WTC11 (cell line): ENCODE measurements at regions not wholly inside any gene's neighbourhood (a gene's known extent, or its start where the extent isn't known, plus 50 kb on each side); places are given as distances from the start of the nearest gene placed in this dataset.

Experiments
- ATAC-seq: fragments of 200-7000 bp; cut with Tn5 transposase; 2 replicates; pipeline ENCODE4 v1.10.0; 2021; ENCODE audit warnings: mild to moderate bottlenecking, moderate library complexity
- CTCF ChIA-PET: fragments of 300-600 bp; sonication (Branson Sonifier 250); formaldehyde crosslinking; loops from one replicate; lab custom pipeline; 2021; ENCODE audit warnings: antibody characterized with exemption; lab: Charles Lee
- POLR2A ChIA-PET: fragments of 350-600 bp; sonication (Branson Sonifier 250); formaldehyde crosslinking; loops from one replicate; lab custom pipeline; 2021; ENCODE audit warnings: antibody characterized with exemption; lab: Charles Lee
- DNase-seq: peaks from one replicate; pipeline ENCODE4 v3.0.0; 2021; ENCODE audit warnings: low spot score
- H3K27ac Mint-ChIP-seq: 2 replicates; pipeline ENCODE4 v1.8.0; 2021; ENCODE audit warnings: mixed read lengths
- H3K27me3 Mint-ChIP-seq: 2 replicates; pipeline ENCODE4 v1.8.0; 2021; ENCODE audit warnings: low read depth, mild to moderate bottlenecking, moderate library complexity, mixed read lengths
- H3K36me3 Mint-ChIP-seq: 2 replicates; pipeline ENCODE4 v1.8.0; 2021; ENCODE audit warnings: mixed read lengths
- H3K4me1 Mint-ChIP-seq: 2 replicates; pipeline ENCODE4 v1.8.0; 2022; ENCODE audit warnings: mixed read lengths
- H3K4me3 Mint-ChIP-seq: 2 replicates; pipeline ENCODE4 v1.8.0; 2021; ENCODE audit warnings: mild to moderate bottlenecking, moderate library complexity, mixed read lengths
- H3K9me3 Mint-ChIP-seq: 2 replicates; pipeline ENCODE4 v1.8.0; 2021; ENCODE audit warnings: mixed read lengths
- ARID4B ChIP-seq: sonication (generic); formaldehyde crosslinking; IDR thresholded peaks from 2 replicates; pipeline ENCODE4 v1.8.0; 2023; ENCODE audit warnings: missing genetic modification reagents, mild to moderate bottlenecking, borderline replicate concordance
- ATF1 ChIP-seq: sonication (generic); formaldehyde crosslinking; IDR thresholded peaks from 2 replicates; pipeline ENCODE4 v1.8.1; 2023; ENCODE audit warnings: mild to moderate bottlenecking, moderate library complexity, missing genetic modification reagents
- E2F5 ChIP-seq: sonication (generic); formaldehyde crosslinking; IDR thresholded peaks from 2 replicates; pipeline ENCODE4 v1.8.1; 2022; ENCODE audit warnings: mild to moderate bottlenecking, moderate library complexity, missing genetic modification reagents
- FOXJ3 ChIP-seq: sonication (generic); formaldehyde crosslinking; IDR thresholded peaks from 2 replicates; pipeline ENCODE4 v1.9.0; 2021; ENCODE audit warnings: missing genetic modification reagents, mild to moderate bottlenecking, borderline replicate concordance
- JAZF1 ChIP-seq: fragments of 250-450 bp; sonication (Bioruptor Pico); IDR thresholded peaks from 2 replicates; pipeline ENCODE4 v1.9.0; 2021; ENCODE audit warnings: moderate library complexity, mild to moderate bottlenecking, inconsistent platforms
- NFE2L1 ChIP-seq: sonication (generic); formaldehyde crosslinking; IDR thresholded peaks from 2 replicates; pipeline ENCODE4 v1.8.1; 2023; ENCODE audit warnings: missing genetic modification reagents
- NR1H2 ChIP-seq: sonication (generic); formaldehyde crosslinking; IDR thresholded peaks from 2 replicates; pipeline ENCODE4 v1.9.0; 2021; ENCODE audit warnings: mild to moderate bottlenecking, moderate library complexity, missing genetic modification reagents
- OVOL2 ChIP-seq: fragments of 250-450 bp; sonication (Bioruptor Pico); IDR thresholded peaks from 2 replicates; pipeline ENCODE4 v1.9.0; 2021; ENCODE audit warnings: mild to moderate bottlenecking, borderline replicate concordance
- RORB ChIP-seq: fragments of 250-450 bp; sonication (Bioruptor Pico); IDR thresholded peaks from 2 replicates; pipeline ENCODE4 v1.9.0; 2021; ENCODE audit warnings: mild to moderate bottlenecking
- SMAD3 ChIP-seq: sonication (generic); formaldehyde crosslinking; IDR thresholded peaks from 2 replicates; pipeline ENCODE4 v1.8.0; 2022; ENCODE audit warnings: missing genetic modification reagents, mild to moderate bottlenecking, borderline replicate concordance
- TP53 ChIP-seq: sonication (generic); formaldehyde crosslinking; IDR thresholded peaks from 2 replicates; pipeline ENCODE4 v1.8.1; 2023; ENCODE audit warnings: mild to moderate bottlenecking, missing genetic modification reagents
- ZBTB21 ChIP-seq: sonication (generic); formaldehyde crosslinking; IDR thresholded peaks from 2 replicates; pipeline ENCODE4 v1.8.1; 2023; ENCODE audit warnings: mild to moderate bottlenecking, missing genetic modification reagents, borderline replicate concordance
- TF ChIP-seq, protein P1 (sequence below): fragments of 250-450 bp; sonication (Bioruptor Pico); IDR thresholded peaks from 2 replicates; pipeline ENCODE4 v1.9.0; 2021; ENCODE audit warnings: mild to moderate bottlenecking
- TF ChIP-seq, protein P2 (sequence below): sonication (generic); formaldehyde crosslinking; IDR thresholded peaks from 2 replicates; pipeline ENCODE4 v1.8.1; 2023; ENCODE audit warnings: mild to moderate bottlenecking, missing genetic modification reagents

- TF ChIP-seq, protein P1, sequence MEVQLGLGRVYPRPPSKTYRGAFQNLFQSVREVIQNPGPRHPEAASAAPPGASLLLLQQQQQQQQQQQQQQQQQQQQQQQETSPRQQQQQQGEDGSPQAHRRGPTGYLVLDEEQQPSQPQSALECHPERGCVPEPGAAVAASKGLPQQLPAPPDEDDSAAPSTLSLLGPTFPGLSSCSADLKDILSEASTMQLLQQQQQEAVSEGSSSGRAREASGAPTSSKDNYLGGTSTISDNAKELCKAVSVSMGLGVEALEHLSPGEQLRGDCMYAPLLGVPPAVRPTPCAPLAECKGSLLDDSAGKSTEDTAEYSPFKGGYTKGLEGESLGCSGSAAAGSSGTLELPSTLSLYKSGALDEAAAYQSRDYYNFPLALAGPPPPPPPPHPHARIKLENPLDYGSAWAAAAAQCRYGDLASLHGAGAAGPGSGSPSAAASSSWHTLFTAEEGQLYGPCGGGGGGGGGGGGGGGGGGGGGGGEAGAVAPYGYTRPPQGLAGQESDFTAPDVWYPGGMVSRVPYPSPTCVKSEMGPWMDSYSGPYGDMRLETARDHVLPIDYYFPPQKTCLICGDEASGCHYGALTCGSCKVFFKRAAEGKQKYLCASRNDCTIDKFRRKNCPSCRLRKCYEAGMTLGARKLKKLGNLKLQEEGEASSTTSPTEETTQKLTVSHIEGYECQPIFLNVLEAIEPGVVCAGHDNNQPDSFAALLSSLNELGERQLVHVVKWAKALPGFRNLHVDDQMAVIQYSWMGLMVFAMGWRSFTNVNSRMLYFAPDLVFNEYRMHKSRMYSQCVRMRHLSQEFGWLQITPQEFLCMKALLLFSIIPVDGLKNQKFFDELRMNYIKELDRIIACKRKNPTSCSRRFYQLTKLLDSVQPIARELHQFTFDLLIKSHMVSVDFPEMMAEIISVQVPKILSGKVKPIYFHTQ (CRISPR knock-in tag): no peak
Observed at GRCh38 chr1:39105841-39106765, 80.0 kb downstream of the NDUFS5 start (continued).

DNA sequence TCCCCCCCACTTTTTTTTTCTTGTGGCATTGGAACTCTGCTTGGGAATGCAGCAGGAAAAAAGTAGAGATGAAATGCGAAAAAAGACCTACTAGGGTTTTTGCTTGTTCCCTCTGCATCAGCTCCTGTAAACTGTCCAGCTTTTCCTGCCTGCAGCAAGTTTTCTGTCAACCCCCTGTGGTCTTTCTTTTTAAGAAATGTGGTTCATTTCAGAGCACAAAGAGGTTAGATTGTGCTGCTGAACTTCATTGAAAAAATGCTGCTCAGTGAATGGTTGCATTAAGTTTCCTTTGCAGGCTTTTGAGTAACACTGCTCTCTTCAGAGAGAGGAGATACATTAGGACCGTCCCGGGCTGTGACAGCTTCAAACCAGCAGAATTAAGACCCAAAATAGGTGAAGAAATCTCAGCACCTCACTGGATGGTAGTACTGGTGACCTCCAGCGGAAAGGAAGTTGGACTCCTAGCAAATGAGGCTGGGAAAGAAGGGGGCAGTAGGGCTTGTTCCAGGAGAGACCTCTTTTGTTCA, 80.7 kb downstream of the NDUFS5 start:
- no peak overlapping the region for H3K27ac Mint-ChIP-seq
- CTCF ChIA-PET: interaction anchor here (1.0 to 7.6 kb wide), 10 partner anchors 8 to 304 kb away, joined by 3 to 90 read pairs (median 5); partner anchors contain the start of gene NDUFS5
- TF ChIP-seq ATF1 (CRISPR knock-in tag) (no peak), NFE2L1 (CRISPR knock-in tag) (no peak)
- TF ChIP-seq, protein P2, sequence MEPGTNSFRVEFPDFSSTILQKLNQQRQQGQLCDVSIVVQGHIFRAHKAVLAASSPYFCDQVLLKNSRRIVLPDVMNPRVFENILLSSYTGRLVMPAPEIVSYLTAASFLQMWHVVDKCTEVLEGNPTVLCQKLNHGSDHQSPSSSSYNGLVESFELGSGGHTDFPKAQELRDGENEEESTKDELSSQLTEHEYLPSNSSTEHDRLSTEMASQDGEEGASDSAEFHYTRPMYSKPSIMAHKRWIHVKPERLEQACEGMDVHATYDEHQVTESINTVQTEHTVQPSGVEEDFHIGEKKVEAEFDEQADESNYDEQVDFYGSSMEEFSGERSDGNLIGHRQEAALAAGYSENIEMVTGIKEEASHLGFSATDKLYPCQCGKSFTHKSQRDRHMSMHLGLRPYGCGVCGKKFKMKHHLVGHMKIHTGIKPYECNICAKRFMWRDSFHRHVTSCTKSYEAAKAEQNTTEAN (CRISPR knock-in tag): no peak
- TF ChIP-seq, all 79 proteins: peak for 0
- POLR2A ChIA-PET: interaction anchor here (0.6 to 4.3 kb wide), 7 partner anchors 26 to 368 kb away, joined by 3 to 20 read pairs (median 6); no protein-coding TSS in a partner anchor
- no peaks in the 10 kb centered on the region for H3K27me3 Mint-ChIP-seq
- DNase-seq (no peak), ATAC-seq (no peak)
- no peaks in the 10 kb centered on the region for H3K36me3 Mint-ChIP-seq
- H3K4me3 Mint-ChIP-seq: no peak overlapping the region
- H3K4me1 Mint-ChIP-seq: peaks cover 48% of the 10 kb centered on the region
- H3K9me3 Mint-ChIP-seq: no peaks in the 10 kb centered on the region

GRCh38 chr1:39107341-39108290, 81.5 kb downstream of the NDUFS5 start:
- ChIA-PET POLR2A (interaction anchor here (0.6 to 4.3 kb wide), 8 partner anchors 24 to 171 kb away, joined by 3 to 20 read pairs (median 4); no protein-coding TSS in a partner anchor), CTCF (interaction anchor here (0.5 to 7.6 kb wide), 10 partner anchors 9 to 303 kb away, joined by 3 to 90 read pairs (median 5); partner anchors contain the start of gene NDUFS5)
- H3K4me1 Mint-ChIP-seq: peaks cover 41% of the 10 kb centered on the region
- H3K27ac Mint-ChIP-seq: no peak overlapping the region
- no peaks in the 10 kb centered on the region for H3K27me3 Mint-ChIP-seq
- TF ChIP-seq TP53 (CRISPR knock-in tag): no peak
- no peak for TF ChIP-seq E2F5 (CRISPR knock-in tag)
- no peak for TF ChIP-seq RORB (CRISPR knock-in tag)
- TF ChIP-seq JAZF1: no peak
- no peak for TF ChIP-seq ZBTB21
- no peaks in the 10 kb centered on the region for H3K36me3 Mint-ChIP-seq
- ATAC-seq (peak; percentile 16), DNase-seq (peak; percentile 25)
- H3K4me3 Mint-ChIP-seq: no peak overlapping the region
- no peaks in the 10 kb centered on the region for H3K9me3 Mint-ChIP-seq

- peaks cover 3% of the 10 kb centered on the region; the same call in 1 of the 2 replicates for H3K36me3 Mint-ChIP-seq
- ATAC-seq: no peak
- no peak overlapping the region for H3K4me3 Mint-ChIP-seq
Observed at GRCh38 chr1:39109644-39110043, 83.5 kb downstream of the NDUFS5 start.

More at GRCh38 chr1:39109644-39110043, 83.5 kb downstream of the NDUFS5 start:
- H3K9me3 Mint-ChIP-seq: no peaks in the 10 kb centered on the region
- DNase-seq: no peak
- no peaks in the 10 kb centered on the region for H3K27me3 Mint-ChIP-seq
- TF ChIP-seq FOXJ3 (CRISPR knock-in tag) (no peak), ARID4B (no peak), OVOL2 (CRISPR knock-in tag) (no peak), SMAD3 (no peak), NR1H2 (CRISPR knock-in tag) (no peak)
- no peak overlapping the region; the same call in 1 of the 2 replicates for H3K27ac Mint-ChIP-seq
- peaks cover 29% of the 10 kb centered on the region for H3K4me1 Mint-ChIP-seq
- POLR2A ChIA-PET: interaction anchor here (0.6 to 4.3 kb wide), 2 partner anchors 32 to 258 kb away, joined by 3 to 20 read pairs; no protein-coding TSS in a partner anchor
- CTCF ChIA-PET: interaction anchor here (1.0 to 7.6 kb wide), 4 partner anchors 11 to 149 kb away, joined by 3 to 90 read pairs (median 9); no protein-coding TSS in a partner anchor
